ENCODE measurements at regions not wholly inside any gene's neighbourhood (a gene's known extent, or its start where the extent isn't known, plus 50 kb on each side); places are given as distances from the start of the nearest gene placed in this dataset.

DNA sequence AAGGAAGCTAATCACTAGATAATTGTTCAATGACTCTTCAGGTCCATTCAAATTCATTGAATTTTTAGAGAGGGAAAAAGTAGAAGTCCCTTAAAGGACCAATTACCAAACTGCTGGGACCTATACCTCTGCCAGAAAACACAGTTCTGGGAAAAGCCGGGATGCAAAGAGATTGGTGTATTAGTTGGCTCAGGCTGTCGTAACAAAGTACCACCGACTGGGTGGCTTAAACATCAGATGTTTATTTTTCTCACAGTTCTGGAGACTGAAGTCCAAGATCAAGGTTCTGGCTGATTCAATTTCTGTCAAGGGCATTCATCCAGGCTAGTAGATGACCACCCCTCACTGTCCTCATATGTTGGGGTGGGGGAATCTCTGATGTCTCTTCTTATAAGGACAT, 177.1 kb upstream of the FSTL4 start:
- peaks cover 32% of the 10 kb centered on the region for H3K27me3 Mint-ChIP-seq
- DNase-seq (ENCODE audit: low spot score, unreplicated experiment): no peak
- H3K9me3 Mint-ChIP-seq (ENCODE audit: low read depth): no peaks in the 10 kb centered on the region
- TF ChIP-seq, protein P1, sequence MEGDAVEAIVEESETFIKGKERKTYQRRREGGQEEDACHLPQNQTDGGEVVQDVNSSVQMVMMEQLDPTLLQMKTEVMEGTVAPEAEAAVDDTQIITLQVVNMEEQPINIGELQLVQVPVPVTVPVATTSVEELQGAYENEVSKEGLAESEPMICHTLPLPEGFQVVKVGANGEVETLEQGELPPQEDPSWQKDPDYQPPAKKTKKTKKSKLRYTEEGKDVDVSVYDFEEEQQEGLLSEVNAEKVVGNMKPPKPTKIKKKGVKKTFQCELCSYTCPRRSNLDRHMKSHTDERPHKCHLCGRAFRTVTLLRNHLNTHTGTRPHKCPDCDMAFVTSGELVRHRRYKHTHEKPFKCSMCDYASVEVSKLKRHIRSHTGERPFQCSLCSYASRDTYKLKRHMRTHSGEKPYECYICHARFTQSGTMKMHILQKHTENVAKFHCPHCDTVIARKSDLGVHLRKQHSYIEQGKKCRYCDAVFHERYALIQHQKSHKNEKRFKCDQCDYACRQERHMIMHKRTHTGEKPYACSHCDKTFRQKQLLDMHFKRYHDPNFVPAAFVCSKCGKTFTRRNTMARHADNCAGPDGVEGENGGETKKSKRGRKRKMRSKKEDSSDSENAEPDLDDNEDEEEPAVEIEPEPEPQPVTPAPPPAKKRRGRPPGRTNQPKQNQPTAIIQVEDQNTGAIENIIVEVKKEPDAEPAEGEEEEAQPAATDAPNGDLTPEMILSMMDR (IDR thresholded peaks at IDR 0.05; ENCODE audit: unreplicated experiment): no peak
- no peak overlapping the region for H3K4me3 Mint-ChIP-seq (ENCODE audit: low read depth)
- H3K27ac Mint-ChIP-seq: no peak overlapping the region
- H3K4me1 Mint-ChIP-seq (ENCODE audit: low read depth): no peaks in the 10 kb centered on the region
- no peaks in the 10 kb centered on the region for H3K36me3 Mint-ChIP-seq (ENCODE audit: insufficient read depth)

DNA sequence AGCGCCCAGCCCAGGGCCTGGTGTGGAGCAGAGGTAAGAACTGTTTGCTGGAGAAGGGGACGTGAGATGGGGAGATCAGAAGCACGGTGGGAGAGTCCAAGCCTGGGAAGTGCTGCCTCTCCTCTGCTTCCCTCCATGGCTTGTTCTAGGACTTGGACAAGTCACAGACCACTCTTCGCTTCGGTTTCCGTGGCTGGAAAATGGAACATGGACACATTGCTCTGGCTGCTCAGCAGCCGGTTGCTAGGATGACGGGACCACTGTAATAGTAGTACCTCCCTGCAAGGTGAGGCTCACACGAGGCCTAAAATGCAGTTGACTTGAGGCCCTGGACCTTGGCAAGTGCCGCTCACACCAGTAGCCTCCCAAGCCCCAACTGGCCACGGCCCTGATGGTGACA, 175.8 kb upstream of the FSTL4 start:
- TF ChIP-seq, protein P1 (IDR thresholded peaks at IDR 0.05; ENCODE audit: unreplicated experiment): no peak
- Mint-ChIP-seq H3K4me1 (ENCODE audit: low read depth) (no peaks in the 10 kb centered on the region), H3K9me3 (ENCODE audit: low read depth) (no peaks in the 10 kb centered on the region), H3K36me3 (ENCODE audit: insufficient read depth) (no peaks in the 10 kb centered on the region), H3K27me3 (peaks cover 32% of the 10 kb centered on the region), H3K27ac (no peak overlapping the region), H3K4me3 (ENCODE audit: low read depth) (no peak overlapping the region)
- no peak for DNase-seq (ENCODE audit: low spot score, unreplicated experiment)

DNA sequence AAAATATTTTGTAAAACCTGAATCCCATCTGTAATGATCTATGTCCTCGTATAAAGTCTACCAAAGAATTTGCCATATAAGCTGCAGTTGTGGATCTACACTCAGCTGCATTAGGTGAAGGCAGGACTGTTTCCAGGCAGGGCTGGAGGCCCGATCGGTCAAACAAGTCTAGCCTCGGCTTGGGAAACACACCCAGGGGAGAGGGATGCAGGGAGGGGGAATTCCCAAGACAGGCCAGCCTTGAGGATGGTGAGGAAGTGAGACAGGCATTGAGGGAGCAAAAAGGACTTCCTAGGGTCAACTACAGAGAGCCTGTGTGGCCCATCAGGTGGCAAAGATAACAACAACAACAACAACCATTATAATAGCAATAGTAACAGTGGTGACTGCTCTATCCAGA, 174.1 kb upstream of the FSTL4 start:
- peaks cover 27% of the 10 kb centered on the region for H3K27me3 Mint-ChIP-seq
- TF ChIP-seq, protein P1 (IDR thresholded peaks at IDR 0.05; ENCODE audit: unreplicated experiment): no peak
- H3K4me1 Mint-ChIP-seq (ENCODE audit: low read depth): no peaks in the 10 kb centered on the region
- H3K36me3 Mint-ChIP-seq (ENCODE audit: insufficient read depth): no peaks in the 10 kb centered on the region
- no peak overlapping the region for H3K27ac Mint-ChIP-seq
- no peak overlapping the region for H3K4me3 Mint-ChIP-seq (ENCODE audit: low read depth)
- no peaks in the 10 kb centered on the region for H3K9me3 Mint-ChIP-seq (ENCODE audit: low read depth)
- DNase-seq (ENCODE audit: low spot score, unreplicated experiment): no peak

DNA sequence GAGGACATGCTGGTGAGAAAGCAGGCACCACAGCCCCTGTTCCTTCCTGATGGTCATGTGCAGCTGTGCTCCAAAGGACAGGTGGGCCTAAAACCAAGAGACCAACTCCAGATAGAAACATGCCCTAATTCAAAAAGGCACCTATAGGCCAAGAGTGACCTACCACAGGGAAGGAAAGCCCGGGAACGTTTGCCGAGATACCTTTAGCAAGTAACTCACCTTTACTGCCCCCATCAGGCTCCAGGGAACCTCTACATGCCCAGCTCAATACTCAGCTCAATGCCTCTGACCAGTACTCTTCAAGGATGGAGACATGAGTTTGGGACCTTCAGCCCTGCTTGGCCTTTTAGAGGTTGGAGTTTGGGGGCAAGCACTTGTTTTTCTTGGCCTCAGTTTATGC, 172.8 kb upstream of the FSTL4 start:
- TF ChIP-seq, protein P1 (IDR thresholded peaks at IDR 0.05; ENCODE audit: unreplicated experiment): no peak
- DNase-seq (ENCODE audit: low spot score, unreplicated experiment): no peak
- Mint-ChIP-seq H3K27ac (no peak overlapping the region), H3K9me3 (ENCODE audit: low read depth) (no peaks in the 10 kb centered on the region), H3K4me1 (ENCODE audit: low read depth) (no peaks in the 10 kb centered on the region), H3K27me3 (peaks cover 19% of the 10 kb centered on the region), H3K4me3 (ENCODE audit: low read depth) (no peak overlapping the region), H3K36me3 (ENCODE audit: insufficient read depth) (no peaks in the 10 kb centered on the region)

DNA sequence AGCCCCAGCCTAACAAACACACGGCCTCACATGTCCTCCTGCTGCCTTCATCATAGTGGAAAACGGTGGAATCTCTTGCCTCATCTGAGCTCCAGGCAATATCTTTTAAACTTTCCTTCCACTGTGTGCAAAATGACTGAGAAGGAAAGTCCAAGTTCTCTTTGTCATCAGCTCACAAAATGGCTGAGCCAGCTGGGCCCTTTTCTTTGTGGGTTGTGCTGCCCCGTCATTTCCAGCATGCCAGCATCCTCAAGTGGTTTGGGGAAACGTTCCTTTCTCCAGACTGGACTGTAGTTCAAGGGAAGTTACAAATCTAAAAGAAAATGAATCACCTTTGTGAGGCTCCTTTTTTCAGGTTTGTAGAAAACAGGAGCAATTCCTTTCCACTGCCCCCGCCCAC, 171.1 kb upstream of the FSTL4 start:
- H3K4me3 Mint-ChIP-seq (ENCODE audit: low read depth): no peak overlapping the region
- no peak for DNase-seq (ENCODE audit: low spot score, unreplicated experiment)
- H3K4me1 Mint-ChIP-seq (ENCODE audit: low read depth): no peaks in the 10 kb centered on the region
- no peaks in the 10 kb centered on the region for H3K36me3 Mint-ChIP-seq (ENCODE audit: insufficient read depth)
- TF ChIP-seq, protein P1 (IDR thresholded peaks at IDR 0.05; ENCODE audit: unreplicated experiment): no peak
- H3K27ac Mint-ChIP-seq: no peak overlapping the region
- peaks cover 12% of the 10 kb centered on the region for H3K27me3 Mint-ChIP-seq
- no peaks in the 10 kb centered on the region for H3K9me3 Mint-ChIP-seq (ENCODE audit: low read depth)

All from progenitor cell of endocrine pancreas (in vitro differentiated cells).